HG02642 (cell line): ENCODE measurements at regions not wholly inside any gene's neighbourhood (a gene's known extent, or its start where the extent isn't known, plus 50 kb on each side); places are given as distances from the start of the nearest gene placed in this dataset.

ENCODE experiments used
- ATAC-seq: cut with Tn5 transposase; IDR thresholded peaks from one replicate; pipeline ENCODE4 v1.9.1; 2021; ENCODE audit warnings: mild to moderate bottlenecking; ENCODE audit not compliant: unreplicated experiment, poor library complexity

GRCh38 chr2:204260162-204260877, 285.0 kb upstream of the PARD3B start:
- peak; percentile 73 for ATAC-seq

GRCh38 chr2:204260901-204261300, 284.4 kb upstream of the PARD3B start:
- ATAC-seq: no peak

- ATAC-seq: no peak
Observed at GRCh38 chr2:204261846-204262245, 283.4 kb upstream of the PARD3B start.

- no peak for ATAC-seq
Observed at GRCh38 chr2:204264085-204264553, 281.2 kb upstream of the PARD3B start.

- ATAC-seq: no peak
Observed at GRCh38 chr2:204264621-204265140, 280.6 kb upstream of the PARD3B start.

GRCh38 chr2:204265681-204266181, 279.5 kb upstream of the PARD3B start:
- ATAC-seq: no peak

GRCh38 chr2:204268458-204268857, 276.8 kb upstream of the PARD3B start:
- no peak for ATAC-seq

GRCh38 chr2:204268971-204269370, 276.3 kb upstream of the PARD3B start:
- ATAC-seq: no peak

GRCh38 chr2:204272089-204272488, 273.2 kb upstream of the PARD3B start:
- no peak for ATAC-seq

- ATAC-seq: no peak
Observed at GRCh38 chr2:204272610-204273287, 272.5 kb upstream of the PARD3B start.

GRCh38 chr2:204274429-204274828, 270.8 kb upstream of the PARD3B start:
- ATAC-seq: no peak

GRCh38 chr2:204274991-204275390, 270.3 kb upstream of the PARD3B start:
- ATAC-seq: no peak

- no peak for ATAC-seq
Observed at GRCh38 chr2:204277226-204277625, 268.0 kb upstream of the PARD3B start.

- no peak for ATAC-seq
Observed at GRCh38 chr2:204278454-204278853, 266.8 kb upstream of the PARD3B start.

- ATAC-seq: no peak
Observed at GRCh38 chr2:204279819-204280218, 265.5 kb upstream of the PARD3B start.

GRCh38 chr2:204280262-204280668, 265.0 kb upstream of the PARD3B start:
- no peak for ATAC-seq

- ATAC-seq: no peak
Observed at GRCh38 chr2:204282081-204282480, 263.2 kb upstream of the PARD3B start.

- no peak for ATAC-seq
Observed at GRCh38 chr2:204282525-204282924, 262.8 kb upstream of the PARD3B start.

- no peak for ATAC-seq
Observed at GRCh38 chr2:204289066-204289465, 256.2 kb upstream of the PARD3B start.

- no peak for ATAC-seq
Observed at GRCh38 chr2:204292439-204292838, 252.8 kb upstream of the PARD3B start.
